ENCODE measurements at regions not wholly inside any gene's neighbourhood (a gene's known extent, or its start where the extent isn't known, plus 50 kb on each side); places are given as distances from the start of the nearest gene placed in this dataset.

DNA sequence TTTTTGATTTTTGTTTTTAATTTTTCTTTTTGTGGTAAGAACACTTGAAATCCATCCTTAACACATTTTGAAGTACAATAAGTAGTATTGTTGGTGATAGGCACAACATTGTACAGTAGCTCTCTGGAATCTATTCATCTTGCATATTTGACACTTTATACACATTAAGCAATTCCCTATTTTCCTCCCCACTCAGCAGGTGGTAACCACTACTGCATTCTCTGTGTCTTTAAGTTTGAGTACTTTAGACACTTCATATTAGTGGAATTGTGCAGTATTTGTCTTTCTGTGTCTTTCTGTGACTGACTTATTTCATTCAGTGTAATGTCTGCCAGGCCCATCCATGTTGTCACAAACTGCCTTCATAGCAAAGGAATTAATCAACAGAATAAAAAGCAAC is 471.7 kb upstream of the CDH20 start:
- no peak overlapping the region for H3K4me3 Mint-ChIP-seq
- H3K27ac Mint-ChIP-seq = no peak overlapping the region
- H3K79me1 ChIP-seq (ENCODE audit: insufficient read depth, low read depth, low read length, poor library complexity, severe bottlenecking) = no peaks in the 10 kb centered on the region
- H4K5ac ChIP-seq (ENCODE audit: insufficient read length, low read depth, low read length) = no peak overlapping the region
- no peak overlapping the region for H2BK20ac ChIP-seq (ENCODE audit: low read depth, low read length, poor library complexity, severe bottlenecking)
- no peak overlapping the region for H2BK15ac ChIP-seq (ENCODE audit: low read depth, low read length)
- no peak overlapping the region for H3K27ac ChIP-seq (ENCODE audit: insufficient read length, low read depth, low read length)
- no peak for DNase-seq
- no peaks in the 10 kb centered on the region for H3K79me2 ChIP-seq (ENCODE audit: insufficient read depth, low read length)
- no peak overlapping the region for H2AK5ac ChIP-seq (ENCODE audit: insufficient read length, low read length)
- no peaks in the 10 kb centered on the region for H3K9me3 Mint-ChIP-seq
- H3K56ac ChIP-seq (ENCODE audit: insufficient read length, low read depth, low read length) = no peak overlapping the region
- no peaks in the 10 kb centered on the region for H3K27me3 ChIP-seq (ENCODE audit: insufficient read depth, low read length)
- no peaks in the 10 kb centered on the region for H3K4me1 ChIP-seq (ENCODE audit: insufficient read depth, low read length)
- no peak overlapping the region for H3K4ac ChIP-seq (ENCODE audit: low read depth, low read length)
- no peaks in the 10 kb centered on the region for H4K20me1 ChIP-seq (ENCODE audit: control insufficient read depth, insufficient read depth, insufficient read length)
- H3K36me3 Mint-ChIP-seq (ENCODE audit: insufficient read depth in 1 of 3, low read depth in 3 of 3) = no peaks in the 10 kb centered on the region
- no peak overlapping the region for H3K4me2 ChIP-seq (ENCODE audit: insufficient read depth, insufficient read length, low read length)
- peaks cover 13 to 21% of the 10 kb centered on the region in 2 experiments for H3K4me1 Mint-ChIP-seq
- H4K91ac ChIP-seq (ENCODE audit: insufficient read length, low read depth, low read length) = no peak overlapping the region
- no peak overlapping the region for H2BK12ac ChIP-seq (ENCODE audit: insufficient read length, low read depth, low read length)
- H4K8ac ChIP-seq (replicated peaks; ENCODE audit: insufficient read length, low read depth, low read length) = no peak overlapping the region
- H2BK120ac ChIP-seq (ENCODE audit: low read depth, low read length, poor library complexity, severe bottlenecking) = no peak overlapping the region
- H2AFZ ChIP-seq (ENCODE audit: low read length) = no peak overlapping the region
- H3K14ac ChIP-seq (ENCODE audit: insufficient read depth, low read length) = no peak overlapping the region
- H3K23me2 ChIP-seq (ENCODE audit: insufficient read length, low read depth, low read length, poor library complexity, severe bottlenecking) = no peaks in the 10 kb centered on the region
- H3T11ph ChIP-seq (ENCODE audit: low read length) = no peak overlapping the region
- no peak for TF ChIP-seq CTCF (conservative IDR thresholded peaks at IDR 0.05)
- H2BK5ac ChIP-seq (ENCODE audit: insufficient read length, low read length) = no peak overlapping the region
- H3K18ac ChIP-seq (ENCODE audit: insufficient read length, low read depth, low read length) = no peak overlapping the region
- H3K9me3 ChIP-seq (ENCODE audit: control insufficient read depth, low read depth, low read length) = no peaks in the 10 kb centered on the region
- H3K23ac ChIP-seq (ENCODE audit: insufficient read length, low read depth, low read length) = no peak overlapping the region
- no peaks in the 10 kb centered on the region for H3K27me3 Mint-ChIP-seq (ENCODE audit: low read depth)
- H3K9ac ChIP-seq (ENCODE audit: extremely low read depth, insufficient read length, low read length) = no peak overlapping the region
